PC-9 (cell line): ENCODE measurements at regions not wholly inside any gene's neighbourhood (a gene's known extent, or its start where the extent isn't known, plus 50 kb on each side); places are given as distances from the start of the nearest gene placed in this dataset.

ENCODE experiments used
- BruUV-seq: library from RNA; stranded (reverse); fragments of 400-500 nt; replicated peaks from 2 replicates; lab custom pipeline; 2021; lab: Mats Ljungman, UMichigan
- CTCF ChIA-PET: fragments of 300-600 bp; sonication (Branson Sonifier 250); formaldehyde crosslinking; loops from one replicate; lab custom pipeline; 2022; ENCODE audit warnings: antibody characterized with exemption; lab: Charles Lee
- POLR2A ChIA-PET: fragments of 300-600 bp; sonication (Branson Sonifier 250); formaldehyde crosslinking; loops from one replicate; lab custom pipeline; 2022; ENCODE audit warnings: antibody characterized with exemption; ENCODE audit not compliant: unreplicated experiment; lab: Charles Lee
- DNase-seq, 2 experiments: peaks; one replicate each; pipeline versions ENCODE4 v3.0.0 to v3.0.0-alpha.2; 2015 to 2022; ENCODE audit warnings: mixed read lengths in 1 of 2
- H2AFZ ChIP-seq: fragments of 200-600 bp; sonication (generic); 2 replicates; pipeline ENCODE4 v1.8.1; 2017; ENCODE audit warnings: antibody characterized with exemption
- H3F3A ChIP-seq: fragments of 200-600 bp; sonication (generic); 2 replicates; pipeline ENCODE4 v1.8.1; 2017; ENCODE audit warnings: antibody characterized with exemption, mild to moderate bottlenecking, low read depth; ENCODE audit not compliant: insufficient read depth
- H3K27ac ChIP-seq: fragments of 200-600 bp; sonication (generic); 2 replicates; pipeline ENCODE4 v1.6.1; 2016; ENCODE audit warnings: mixed run types
- H3K27me3 ChIP-seq: fragments of 200-600 bp; sonication (generic); 2 replicates; pipeline ENCODE4 v1.6.1; 2016; ENCODE audit warnings: low read depth, mixed run types; ENCODE audit not compliant: insufficient read depth
- H3K36me3 ChIP-seq: fragments of 200-600 bp; sonication (generic); 2 replicates; pipeline ENCODE4 v1.6.1; 2016; ENCODE audit warnings: low read depth, mixed run types
- H3K4me1 ChIP-seq: fragments of 200-600 bp; sonication (generic); replicated peaks from 2 replicates; pipeline ENCODE4 v1.6.1; 2016; ENCODE audit warnings: mixed run types; ENCODE audit not compliant: insufficient read depth
- H3K4me2 ChIP-seq: fragments of 200-600 bp; sonication (generic); 2 replicates; pipeline ENCODE4 v1.6.1; 2017; ENCODE audit warnings: mixed run types
- H3K4me3 ChIP-seq: fragments of 200-600 bp; sonication (generic); 2 replicates; pipeline ENCODE4 v1.6.1; 2016; ENCODE audit warnings: mixed run types
- H3K79me2 ChIP-seq: fragments of 200-600 bp; sonication (generic); 2 replicates; pipeline ENCODE4 v1.6.1; 2017; ENCODE audit warnings: low read depth, mixed run types
- H3K9me2 ChIP-seq: fragments of 200-600 bp; sonication (generic); 2 replicates; pipeline ENCODE4 v1.8.1; 2017; ENCODE audit warnings: mild to moderate bottlenecking; ENCODE audit not compliant: insufficient read depth
- H3K9me3 ChIP-seq: fragments of 200-600 bp; sonication (generic); 2 replicates; pipeline ENCODE4 v1.8.1; 2016; ENCODE audit warnings: low read depth; ENCODE audit not compliant: insufficient read depth
- H4K20me1 ChIP-seq: fragments of 200-600 bp; sonication (generic); 2 replicates; pipeline ENCODE4 v1.8.1; 2017; ENCODE audit not compliant: insufficient read depth
- EZH2 ChIP-seq: fragments of 200-600 bp; sonication (generic); IDR thresholded peaks from 2 replicates; pipeline ENCODE4 v1.8.0; 2017; ENCODE audit warnings: antibody characterized with exemption, low read depth
- intact Hi-C: fragments of 100-400 bp; cut with micrococcal nuclease; formaldehyde crosslinking; loops from one replicate; pipeline ENCODE4 v1.10.0; 2022; ENCODE audit not compliant: unreplicated experiment
- TF ChIP-seq, protein P1 (sequence below): fragments of 200-600 bp; sonication (generic); conservative IDR thresholded peaks from 2 replicates; pipeline ENCODE4 v1.6.1; 2017; ENCODE audit warnings: mixed run types, antibody characterized with exemption, mild to moderate bottlenecking, moderate library complexity

DNA sequence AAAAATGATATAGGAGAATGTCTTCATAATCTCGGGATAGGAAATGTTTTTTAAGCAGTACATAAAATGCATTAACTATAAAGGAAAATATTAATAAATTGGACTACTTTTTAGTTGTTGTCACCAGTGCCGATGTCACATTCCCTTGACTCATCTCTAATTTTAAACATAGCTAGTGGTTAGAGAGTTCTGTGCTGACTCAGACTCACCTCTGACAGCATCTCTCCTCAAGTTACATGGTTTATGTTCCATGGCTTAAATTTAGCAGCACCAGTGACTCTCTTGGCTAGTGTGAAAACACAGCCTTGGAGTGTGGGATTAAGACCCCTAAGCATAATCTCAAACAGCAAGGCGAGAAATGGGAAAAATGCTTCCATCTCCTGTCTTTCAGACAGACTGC is 311.8 kb upstream of the MMS22L start:
- no peaks in the 10 kb centered on the region for H4K20me1 ChIP-seq
- H3K36me3 ChIP-seq: no peaks in the 10 kb centered on the region
- no peak overlapping the region for H3K4me3 ChIP-seq
- intact Hi-C loops: no loop called here
- DNase-seq: no peak
- BruUV-seq: no TSS peak
- H3K4me2 ChIP-seq: no peak overlapping the region
- no peak for TF ChIP-seq EZH2
- TF ChIP-seq, protein P1, sequence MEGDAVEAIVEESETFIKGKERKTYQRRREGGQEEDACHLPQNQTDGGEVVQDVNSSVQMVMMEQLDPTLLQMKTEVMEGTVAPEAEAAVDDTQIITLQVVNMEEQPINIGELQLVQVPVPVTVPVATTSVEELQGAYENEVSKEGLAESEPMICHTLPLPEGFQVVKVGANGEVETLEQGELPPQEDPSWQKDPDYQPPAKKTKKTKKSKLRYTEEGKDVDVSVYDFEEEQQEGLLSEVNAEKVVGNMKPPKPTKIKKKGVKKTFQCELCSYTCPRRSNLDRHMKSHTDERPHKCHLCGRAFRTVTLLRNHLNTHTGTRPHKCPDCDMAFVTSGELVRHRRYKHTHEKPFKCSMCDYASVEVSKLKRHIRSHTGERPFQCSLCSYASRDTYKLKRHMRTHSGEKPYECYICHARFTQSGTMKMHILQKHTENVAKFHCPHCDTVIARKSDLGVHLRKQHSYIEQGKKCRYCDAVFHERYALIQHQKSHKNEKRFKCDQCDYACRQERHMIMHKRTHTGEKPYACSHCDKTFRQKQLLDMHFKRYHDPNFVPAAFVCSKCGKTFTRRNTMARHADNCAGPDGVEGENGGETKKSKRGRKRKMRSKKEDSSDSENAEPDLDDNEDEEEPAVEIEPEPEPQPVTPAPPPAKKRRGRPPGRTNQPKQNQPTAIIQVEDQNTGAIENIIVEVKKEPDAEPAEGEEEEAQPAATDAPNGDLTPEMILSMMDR: no peak
- H3F3A ChIP-seq: no peaks in the 10 kb centered on the region
- H3K27ac ChIP-seq: no peak overlapping the region
- H3K9me2 ChIP-seq: no peaks in the 10 kb centered on the region
- POLR2A ChIA-PET: no interaction called here
- H3K79me2 ChIP-seq: no peaks in the 10 kb centered on the region
- no peaks in the 10 kb centered on the region for H3K4me1 ChIP-seq
- no peak overlapping the region for H2AFZ ChIP-seq
- no peaks in the 10 kb centered on the region for H3K27me3 ChIP-seq
- CTCF ChIA-PET: no interaction called here
- no peaks in the 10 kb centered on the region for H3K9me3 ChIP-seq

DNA sequence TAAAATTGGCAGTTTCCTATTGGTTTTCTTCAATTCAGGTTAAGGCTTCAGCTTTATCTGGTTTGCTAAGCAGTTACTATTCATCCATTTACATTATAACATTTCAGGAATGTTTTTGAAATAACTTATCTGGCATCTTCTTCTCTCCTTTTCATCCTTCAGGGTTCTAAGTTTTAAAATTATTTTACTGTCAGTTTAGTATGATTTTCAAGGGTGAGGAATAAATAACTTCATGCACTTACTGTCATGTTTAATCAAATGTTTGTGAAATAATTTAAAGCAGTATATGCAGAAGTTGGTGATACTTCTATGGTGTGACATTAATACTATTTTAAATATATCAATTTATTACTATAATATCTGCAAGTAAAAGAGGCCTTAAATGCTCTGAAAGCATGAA is 338.1 kb upstream of the MMS22L start:
- Histone ChIP-seq H3K79me2 (no peaks in the 10 kb centered on the region), H3K4me2 (no peak overlapping the region), H3K4me3 (no peak overlapping the region), H3K36me3 (no peaks in the 10 kb centered on the region), H3K27me3 (no peaks in the 10 kb centered on the region), H4K20me1 (no peaks in the 10 kb centered on the region), H3K4me1 (no peaks in the 10 kb centered on the region), H3F3A (no peaks in the 10 kb centered on the region), H3K9me2 (0 out of 2 replicates have a peak, but pooled peaks cover 5% of the 10 kb centered on the region), H3K27ac (no peak overlapping the region), H2AFZ (no peak overlapping the region), H3K9me3 (no peaks in the 10 kb centered on the region)
- BruUV-seq: no TSS peak
- intact Hi-C loops: no loop called here
- DNase-seq: no peak
- TF ChIP-seq EZH2: no peak
- TF ChIP-seq, protein P1: no peak
- ChIA-PET CTCF (no interaction called here), POLR2A (no interaction called here)

DNA sequence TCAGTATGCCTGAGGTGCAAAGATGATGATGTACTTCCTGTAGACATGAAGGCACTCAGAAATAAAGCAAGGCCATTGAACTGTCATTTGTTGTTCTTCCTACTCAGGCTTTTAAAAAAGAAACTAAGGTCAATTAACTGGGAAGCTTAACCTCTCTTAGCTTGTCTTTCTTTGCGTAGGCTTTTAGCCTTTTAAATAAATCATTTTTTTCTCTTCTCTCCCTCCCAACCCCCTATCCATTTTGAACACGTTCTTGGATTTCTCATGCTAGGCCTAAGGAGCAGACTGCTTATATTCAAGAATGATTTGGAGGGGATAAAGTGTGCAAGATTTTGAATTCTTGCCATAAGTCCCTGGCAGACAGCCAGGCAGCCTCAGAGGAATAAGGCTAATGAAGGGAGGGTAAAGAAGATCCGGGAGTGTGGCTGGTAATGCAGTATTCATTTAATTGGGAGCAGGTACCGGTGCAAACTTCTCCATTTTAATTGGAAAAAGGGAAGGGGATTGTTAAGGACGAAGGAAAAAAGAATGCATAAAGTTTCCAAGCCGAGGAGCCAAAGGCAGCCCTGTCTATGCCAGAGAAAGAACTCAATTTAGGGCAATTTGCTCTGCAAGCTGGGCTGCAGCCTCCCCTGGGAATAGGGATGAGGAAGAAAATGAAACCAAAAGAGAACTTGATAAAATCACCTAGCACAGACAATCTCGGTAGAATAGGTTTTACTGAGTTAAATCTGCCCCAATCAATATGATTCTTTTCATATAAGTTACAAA is 343.8 kb upstream of the MMS22L start:
- Histone ChIP-seq H3K79me2 (no peaks in the 10 kb centered on the region), H2AFZ (peak overlapping the region; percentile 40), H3K4me2 (peak overlapping the region; percentile 62), H3K4me3 (peak overlapping the region; percentile 20; the same call in 1 of the 2 replicates), H3F3A (no peaks in the 10 kb centered on the region), H3K27me3 (no peaks in the 10 kb centered on the region), H3K9me3 (no peaks in the 10 kb centered on the region), H3K27ac (no peak overlapping the region), H4K20me1 (no peaks in the 10 kb centered on the region), H3K4me1 (no peaks in the 10 kb centered on the region; the same call in 1 of the 2 replicates), H3K9me2 (no peaks in the 10 kb centered on the region; the same call in 1 of the 2 replicates), H3K36me3 (no peaks in the 10 kb centered on the region)
- intact Hi-C loops: no loop called here
- TF ChIP-seq, protein P1: no peak
- TF ChIP-seq EZH2: no peak
- DNase-seq: no peak
- no TSS peak for BruUV-seq
- ChIA-PET CTCF (no interaction called here), POLR2A (no interaction called here)
